GM21390 (cell line): ENCODE measurements at regions not wholly inside any gene's neighbourhood (a gene's known extent, or its start where the extent isn't known, plus 50 kb on each side); places are given as distances from the start of the nearest gene placed in this dataset.

Experiments
- ATAC-seq: cut with Tn5 transposase; IDR thresholded peaks from one replicate; pipeline ENCODE4 v1.9.1; 2021; ENCODE audit not compliant: unreplicated experiment

GRCh38 chr9:88077071-88077617 lies 61.1 kb downstream of the SPATA31C2 start:
- ATAC-seq, result no peak

DNA sequence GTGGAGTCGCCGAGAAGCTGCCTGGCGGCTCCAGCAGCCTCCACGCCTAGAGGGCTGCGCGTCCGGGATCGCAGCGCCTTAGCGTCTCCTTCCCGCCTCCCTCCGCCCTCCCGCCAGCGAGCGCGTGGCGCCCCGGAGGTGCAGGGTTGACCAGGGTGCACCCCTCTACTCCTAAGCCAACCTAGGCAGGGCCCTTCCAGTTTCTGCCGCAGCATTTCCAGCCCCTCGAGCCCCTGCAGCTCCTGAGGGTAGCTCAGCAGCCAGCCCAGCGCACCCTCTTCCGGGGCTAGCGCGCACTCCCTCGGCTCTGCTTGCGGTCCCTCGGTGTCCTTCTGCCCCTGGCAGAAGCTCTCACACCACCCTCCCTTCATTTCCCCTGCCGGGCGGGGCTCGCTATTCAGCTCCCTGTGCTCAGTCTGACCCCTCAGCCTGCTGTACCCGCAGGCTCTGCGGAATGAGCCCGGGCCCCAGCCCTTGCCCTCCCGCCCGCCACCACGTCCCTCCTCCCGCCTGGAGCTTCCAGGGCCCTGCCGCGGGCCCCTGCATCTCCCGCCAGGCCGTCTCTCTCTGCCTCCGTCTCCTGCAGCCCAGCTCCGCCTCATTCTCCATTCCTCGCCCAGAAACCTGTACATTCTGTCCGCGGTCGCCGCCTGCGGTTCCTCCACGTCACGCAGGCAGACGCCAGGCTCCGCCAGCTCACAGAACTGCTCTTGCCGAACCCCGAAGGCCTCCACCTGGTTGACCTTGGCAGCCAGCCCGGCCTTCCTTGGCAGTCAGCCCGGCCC lies 61.8 kb downstream of the SPATA31C2 start:
- peak; percentile 67 for ATAC-seq

- no peak for ATAC-seq
These were observed 62.3 kb downstream of the SPATA31C2 start for GRCh38 chr9:88075966-88076285.

DNA sequence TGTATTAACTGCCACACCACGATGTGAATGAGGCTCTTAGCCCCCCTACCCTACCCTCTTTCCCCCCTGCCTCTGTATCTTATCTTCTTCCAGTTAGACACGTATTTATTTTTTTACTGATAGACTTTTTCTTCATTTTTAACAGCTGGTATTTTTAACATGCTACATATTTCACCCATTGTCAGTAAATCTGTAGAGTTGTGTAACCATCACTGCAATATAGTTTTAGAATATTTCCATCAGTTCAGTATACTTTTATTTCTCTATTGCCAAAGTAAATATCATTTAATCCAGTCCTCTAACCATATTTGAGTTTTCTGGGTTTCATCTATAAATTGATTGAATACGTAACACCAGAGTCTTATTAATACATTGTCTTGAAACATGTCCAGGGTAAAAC lies 62.8 kb downstream of the SPATA31C2 start:
- no peak for ATAC-seq

- ATAC-seq, result no peak
These were observed 63.3 kb downstream of the SPATA31C2 start for GRCh38 chr9:88074931-88075330.

- ATAC-seq, result no peak
These were observed 65.4 kb downstream of the SPATA31C2 start for GRCh38 chr9:88072831-88073375.

DNA sequence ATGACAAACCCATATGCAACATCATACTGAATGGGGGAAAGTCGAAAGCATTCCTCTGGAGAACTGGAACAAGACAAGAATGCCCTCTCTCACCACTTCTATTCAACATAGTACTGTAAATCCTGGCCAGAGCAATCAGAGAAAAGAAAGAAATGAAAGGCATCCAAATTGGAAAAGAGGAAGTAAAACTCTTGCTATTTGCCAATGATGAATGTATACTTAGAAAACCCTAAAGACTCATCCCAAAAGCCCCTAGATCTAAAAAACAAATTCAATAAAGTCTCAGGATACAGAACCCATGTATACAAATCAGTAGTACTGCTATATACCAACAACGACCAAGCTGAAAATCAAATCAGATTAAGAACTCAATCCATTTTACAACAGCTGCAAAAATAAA lies 66.9 kb downstream of the SPATA31C2 start:
- no peak for ATAC-seq

GRCh38 chr9:88065619-88066018 lies 72.7 kb downstream of the SPATA31C2 start:
- no peak for ATAC-seq

GRCh38 chr9:88064554-88064953 lies 73.7 kb downstream of the SPATA31C2 start:
- no peak for ATAC-seq

- ATAC-seq, result no peak
These were observed 77.5 kb downstream of the SPATA31C2 start for GRCh38 chr9:88060746-88061145.

DNA sequence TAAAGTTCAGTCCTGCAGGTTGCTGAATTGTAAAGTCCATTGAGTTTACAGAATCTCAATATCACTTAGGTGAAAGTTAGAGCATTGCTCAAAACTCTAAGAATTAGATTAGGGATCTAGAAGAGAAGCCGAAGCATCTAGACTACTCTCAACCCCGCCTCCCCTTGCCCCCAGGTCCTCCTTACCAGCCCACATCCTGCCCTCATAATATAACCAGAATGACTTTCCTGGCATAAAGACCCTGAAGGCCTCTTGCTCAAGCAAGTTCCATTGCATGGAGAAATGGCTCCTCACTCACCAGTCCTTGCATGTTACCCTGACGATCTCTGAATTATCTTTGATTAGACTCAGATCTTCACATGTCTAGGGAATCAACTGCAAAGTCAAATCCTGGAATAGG lies 78.8 kb downstream of the SPATA31C2 start:
- ATAC-seq, result no peak

DNA sequence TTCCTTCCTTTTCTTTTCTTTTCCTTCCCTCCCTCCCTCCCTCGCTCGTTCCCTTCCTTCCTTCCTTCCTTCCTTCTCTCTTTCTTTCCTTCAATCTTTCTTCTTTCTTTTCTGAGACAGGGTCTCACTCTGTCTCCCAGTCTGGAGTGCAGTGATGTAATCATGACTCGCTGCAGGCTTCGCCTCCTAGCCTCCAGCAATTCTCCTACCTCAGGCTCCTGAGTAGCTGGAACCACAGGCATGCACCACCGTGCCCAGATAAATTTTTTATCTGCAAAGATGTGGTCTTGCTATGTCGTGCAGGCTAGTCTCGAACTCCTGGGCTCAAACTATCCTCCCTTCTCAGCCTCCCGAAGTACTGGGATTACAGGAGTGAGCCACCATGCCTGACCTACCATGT lies 81.4 kb downstream of the SPATA31C2 start:
- ATAC-seq, result no peak

GRCh38 chr9:88053856-88054501 lies 79.6 kb upstream of the CDK20 start:
- no peak for ATAC-seq

DNA sequence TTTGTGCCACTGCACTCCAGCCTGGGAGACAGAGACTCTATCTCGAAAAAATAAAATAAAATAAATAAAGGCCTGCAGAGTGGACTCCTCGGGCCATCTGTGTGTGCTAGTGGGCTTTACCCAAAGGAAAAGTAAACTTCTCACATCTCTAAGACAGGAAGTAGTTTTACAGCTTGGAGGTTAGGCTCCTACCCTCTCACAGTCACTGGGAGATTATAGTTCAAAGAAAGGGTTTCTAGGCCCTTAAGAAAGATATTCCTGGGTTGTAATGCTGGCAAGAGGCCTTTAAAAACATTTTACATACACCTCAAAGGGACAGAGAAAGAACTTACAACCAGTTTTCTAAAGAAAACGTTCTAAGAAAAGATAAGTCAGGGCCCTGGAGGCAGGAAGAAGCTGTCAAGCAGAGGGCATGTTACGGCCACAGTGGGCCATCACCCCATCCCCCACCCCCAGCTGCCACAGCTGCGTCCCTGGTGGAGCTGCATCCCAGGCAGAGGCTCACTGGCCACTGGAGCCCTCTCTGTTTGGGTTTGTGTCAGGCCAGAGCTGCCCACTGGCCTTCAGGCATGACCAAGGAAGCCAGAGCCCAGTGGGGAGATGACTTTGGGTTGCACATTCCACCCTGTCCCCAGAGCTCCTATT lies 78.1 kb upstream of the CDK20 start:
- ATAC-seq, result no peak

DNA sequence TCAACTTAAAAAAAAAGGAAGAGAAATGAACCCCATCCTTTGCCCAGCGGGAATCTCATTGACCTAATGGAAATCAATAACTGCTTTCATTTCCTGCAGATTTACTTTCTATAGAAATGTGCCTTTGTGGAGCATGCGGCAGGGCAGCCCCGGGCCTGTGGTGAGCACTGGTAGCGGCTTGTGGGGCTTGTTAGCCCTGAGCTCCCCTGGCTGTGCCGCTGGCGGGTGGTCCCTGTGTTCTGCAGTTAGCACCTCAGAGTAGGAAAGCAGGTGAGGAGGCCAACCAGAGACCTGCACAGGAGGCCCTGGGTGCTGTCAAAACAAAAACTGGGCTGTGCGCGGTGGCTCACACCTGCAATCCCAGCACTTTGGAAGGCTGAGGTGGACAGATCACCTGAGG lies 76.8 kb upstream of the CDK20 start:
- ATAC-seq, result no peak

DNA sequence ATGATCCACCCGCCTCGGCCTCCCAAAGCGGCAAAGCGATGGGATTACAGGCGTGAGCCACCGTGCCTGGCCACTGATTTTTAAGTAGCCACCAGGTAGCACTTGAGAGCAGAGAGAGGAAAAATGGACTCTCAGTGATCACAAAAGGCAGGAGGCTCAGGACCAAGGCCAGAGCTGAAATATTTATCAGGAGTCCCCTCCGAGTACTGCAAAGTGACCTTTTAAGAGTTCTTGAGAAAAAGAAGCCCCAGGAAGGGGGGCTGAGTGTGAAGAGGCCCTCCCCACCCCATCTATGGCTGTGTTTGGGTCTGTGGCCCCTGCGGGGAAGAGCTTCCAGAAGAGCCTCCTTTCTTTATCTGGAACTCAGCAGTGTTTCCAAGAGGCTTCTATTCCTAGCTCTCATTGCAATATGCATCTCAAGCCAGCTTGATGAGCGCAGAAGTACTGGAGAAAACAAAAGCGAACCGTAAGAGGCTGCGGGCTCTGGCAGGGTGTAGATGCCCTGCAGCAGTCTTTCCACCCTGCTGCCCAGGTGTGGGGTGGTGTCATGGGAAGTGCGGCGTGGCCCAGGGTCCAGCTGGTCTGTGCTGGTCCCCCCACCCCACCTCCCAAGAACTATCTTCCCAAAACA lies 75.5 kb upstream of the CDK20 start:
- ATAC-seq, result no peak

GRCh38 chr9:88046542-88046941 lies 72.2 kb upstream of the CDK20 start:
- no peak for ATAC-seq

GRCh38 chr9:88045686-88046085 lies 71.4 kb upstream of the CDK20 start:
- no peak for ATAC-seq

DNA sequence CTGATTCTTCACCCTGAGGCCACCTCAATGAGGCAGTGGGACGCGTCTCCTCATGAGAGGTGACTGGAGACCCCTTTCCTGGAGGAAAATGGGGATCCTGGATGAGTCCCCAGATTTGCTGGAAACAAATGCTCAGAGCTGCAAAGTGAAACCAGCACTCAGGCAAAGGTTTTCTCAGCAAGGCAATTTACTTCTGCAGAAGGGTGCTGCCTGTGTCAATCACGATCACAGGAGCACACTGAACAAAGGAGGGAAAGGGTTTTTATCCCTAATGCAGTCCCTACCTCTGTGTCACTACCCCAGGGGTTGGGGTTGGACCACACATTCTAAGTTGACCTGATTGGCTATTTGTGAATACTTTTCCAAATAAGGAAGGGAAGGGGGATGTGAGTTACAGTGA lies 69.9 kb upstream of the CDK20 start:
- no peak for ATAC-seq

- no peak for ATAC-seq
These were observed 69.3 kb upstream of the CDK20 start for GRCh38 chr9:88043647-88044046.

GRCh38 chr9:88041447-88041846 lies 67.1 kb upstream of the CDK20 start:
- no peak for ATAC-seq
